ENCODE measurements at regions not wholly inside any gene's neighbourhood (a gene's known extent, or its start where the extent isn't known, plus 50 kb on each side); places are given as distances from the start of the nearest gene placed in this dataset.

DNA sequence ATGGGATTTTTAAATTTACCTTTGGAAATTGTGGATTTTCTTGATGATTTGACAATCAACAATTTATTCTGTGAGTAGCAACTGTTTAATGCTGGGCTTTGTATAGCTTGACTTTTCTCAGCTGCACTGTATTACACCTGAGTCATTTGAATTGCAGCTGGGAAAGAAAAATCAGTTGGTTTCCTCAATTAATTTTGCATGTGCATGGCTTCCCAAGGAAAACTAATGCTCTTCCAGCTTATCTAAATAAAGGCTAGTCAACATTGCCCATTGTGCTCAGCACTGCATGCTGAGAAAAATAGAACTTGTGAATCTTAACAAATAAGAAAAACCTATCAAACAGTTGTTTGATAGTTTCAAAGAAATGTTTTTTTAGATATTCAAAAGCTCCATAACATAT, 268.3 kb upstream of the CDH20 start:
- TF ChIP-seq, protein P1, sequence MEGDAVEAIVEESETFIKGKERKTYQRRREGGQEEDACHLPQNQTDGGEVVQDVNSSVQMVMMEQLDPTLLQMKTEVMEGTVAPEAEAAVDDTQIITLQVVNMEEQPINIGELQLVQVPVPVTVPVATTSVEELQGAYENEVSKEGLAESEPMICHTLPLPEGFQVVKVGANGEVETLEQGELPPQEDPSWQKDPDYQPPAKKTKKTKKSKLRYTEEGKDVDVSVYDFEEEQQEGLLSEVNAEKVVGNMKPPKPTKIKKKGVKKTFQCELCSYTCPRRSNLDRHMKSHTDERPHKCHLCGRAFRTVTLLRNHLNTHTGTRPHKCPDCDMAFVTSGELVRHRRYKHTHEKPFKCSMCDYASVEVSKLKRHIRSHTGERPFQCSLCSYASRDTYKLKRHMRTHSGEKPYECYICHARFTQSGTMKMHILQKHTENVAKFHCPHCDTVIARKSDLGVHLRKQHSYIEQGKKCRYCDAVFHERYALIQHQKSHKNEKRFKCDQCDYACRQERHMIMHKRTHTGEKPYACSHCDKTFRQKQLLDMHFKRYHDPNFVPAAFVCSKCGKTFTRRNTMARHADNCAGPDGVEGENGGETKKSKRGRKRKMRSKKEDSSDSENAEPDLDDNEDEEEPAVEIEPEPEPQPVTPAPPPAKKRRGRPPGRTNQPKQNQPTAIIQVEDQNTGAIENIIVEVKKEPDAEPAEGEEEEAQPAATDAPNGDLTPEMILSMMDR (conservative IDR thresholded peaks at IDR 0.05; ENCODE audit: low read depth, low read length) = no peak
- no peak for DNase-seq (ENCODE audit: low read depth)
- H3K4me3 ChIP-seq (ENCODE audit: low read depth, low read length) = no peak overlapping the region

DNA sequence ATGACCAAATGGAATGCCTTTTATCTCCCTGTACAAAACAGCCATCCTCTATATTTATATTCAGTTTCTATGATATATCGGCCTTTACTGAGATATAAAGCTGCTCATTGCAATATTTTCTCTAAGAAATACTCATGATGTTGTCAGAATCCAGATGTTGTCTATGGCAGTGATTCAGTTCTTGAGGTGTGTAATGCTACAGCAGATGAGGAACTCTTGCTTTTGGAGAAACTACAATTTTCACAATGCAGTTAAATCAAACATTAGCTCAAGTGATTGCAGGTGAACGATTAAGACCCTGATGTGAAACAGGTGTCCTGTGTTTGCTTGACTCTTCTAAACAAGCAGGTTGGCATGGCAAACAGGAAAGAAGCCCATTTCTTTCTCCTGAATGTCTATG, 256.2 kb upstream of the CDH20 start:
- TF ChIP-seq, protein P1 (conservative IDR thresholded peaks at IDR 0.05; ENCODE audit: low read depth, low read length) = no peak

DNA sequence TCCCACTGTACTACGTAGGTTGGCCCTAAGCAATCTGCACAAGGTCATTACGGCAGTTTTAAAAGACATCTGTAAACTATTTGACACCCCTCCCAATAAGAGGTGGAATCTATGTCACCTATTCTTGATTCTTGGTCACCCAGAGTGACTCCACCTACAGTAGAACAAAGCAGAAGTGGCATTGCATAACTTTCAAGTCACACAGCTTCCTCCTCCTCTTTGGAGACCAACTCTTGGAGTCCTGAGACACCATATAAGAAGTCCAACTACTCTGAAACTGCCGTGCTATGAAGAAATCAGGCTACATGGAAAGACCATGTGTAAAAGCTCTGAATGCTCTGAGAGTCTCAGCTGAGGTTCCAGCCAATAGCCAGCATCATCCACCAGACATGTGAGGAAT, 253.5 kb upstream of the CDH20 start:
- DNase-seq (ENCODE audit: low read depth) = no peak
- TF ChIP-seq, protein P1 (conservative IDR thresholded peaks at IDR 0.05; ENCODE audit: low read depth, low read length) = no peak
- H3K4me3 ChIP-seq (ENCODE audit: low read depth, low read length) = no peak overlapping the region

More for the DNA sequence above, 256.2 kb upstream of the CDH20 start:
- no peak for DNase-seq (ENCODE audit: low read depth)
- no peak overlapping the region for H3K4me3 ChIP-seq (ENCODE audit: low read depth, low read length)

DNA sequence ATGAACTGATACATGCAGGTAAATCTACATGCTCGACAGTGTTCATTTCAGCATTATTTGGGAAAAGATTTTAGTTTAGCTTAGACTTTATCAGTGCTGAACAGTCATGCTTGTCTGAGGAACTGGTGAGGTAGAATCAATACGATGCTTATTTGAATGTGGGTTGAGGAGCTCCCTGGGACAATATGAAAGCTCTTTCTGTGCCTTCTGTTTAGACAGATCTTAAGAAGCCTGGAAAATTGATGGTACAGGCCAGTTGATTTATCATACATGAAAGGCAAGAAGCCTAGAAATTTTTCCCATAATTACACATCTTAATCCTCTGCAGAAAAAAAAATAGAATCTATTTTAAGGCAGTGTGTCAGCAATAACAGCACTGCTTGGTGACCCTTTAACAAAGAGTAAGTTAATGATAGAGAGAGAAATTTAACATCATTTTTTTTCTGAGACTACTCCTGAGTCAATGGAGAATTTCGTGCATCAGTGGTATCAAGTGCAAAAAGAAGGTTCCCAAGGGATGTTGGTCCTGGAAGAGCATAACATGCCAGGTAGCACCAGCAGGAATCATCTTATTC, 252.2 kb upstream of the CDH20 start:
- no peak for DNase-seq (ENCODE audit: low read depth)
- no peak overlapping the region for H3K4me3 ChIP-seq (ENCODE audit: low read depth, low read length)
- TF ChIP-seq, protein P1 (conservative IDR thresholded peaks at IDR 0.05; ENCODE audit: low read depth, low read length) = no peak

DNA sequence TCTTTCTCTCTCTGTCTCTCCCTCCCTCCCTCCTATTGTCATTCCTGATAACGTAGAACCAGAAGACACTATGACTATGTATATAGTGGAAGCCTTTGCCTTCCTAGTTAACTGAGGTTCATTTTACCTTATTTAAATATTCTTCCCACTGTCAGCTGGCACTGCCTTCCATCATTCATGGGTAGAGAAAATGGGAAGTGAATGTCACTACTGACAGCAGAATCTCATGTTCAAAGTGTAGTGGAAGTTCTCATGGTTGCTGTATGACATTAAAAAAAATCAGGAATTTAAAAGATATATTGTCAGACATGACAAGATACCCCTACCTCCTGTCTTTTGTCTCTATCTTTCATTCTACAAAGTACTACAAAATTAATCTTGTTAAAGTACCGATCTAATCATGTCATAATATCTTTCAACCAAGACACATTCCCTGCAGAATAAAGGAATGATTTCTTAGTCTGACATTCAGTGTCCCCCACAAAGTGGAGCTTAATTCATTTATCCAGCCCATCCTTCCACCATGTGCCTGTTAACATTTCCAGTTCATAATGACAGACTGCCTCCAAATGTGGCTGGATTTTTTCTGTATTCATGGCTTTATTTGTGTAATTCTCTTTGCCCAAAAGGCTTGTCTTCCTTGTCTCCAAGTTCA, 250.1 kb upstream of the CDH20 start:
- TF ChIP-seq, protein P1 (conservative IDR thresholded peaks at IDR 0.05; ENCODE audit: low read depth, low read length) = no peak
- no peak overlapping the region for H3K4me3 ChIP-seq (ENCODE audit: low read depth, low read length)
- DNase-seq (ENCODE audit: low read depth) = no peak

DNA sequence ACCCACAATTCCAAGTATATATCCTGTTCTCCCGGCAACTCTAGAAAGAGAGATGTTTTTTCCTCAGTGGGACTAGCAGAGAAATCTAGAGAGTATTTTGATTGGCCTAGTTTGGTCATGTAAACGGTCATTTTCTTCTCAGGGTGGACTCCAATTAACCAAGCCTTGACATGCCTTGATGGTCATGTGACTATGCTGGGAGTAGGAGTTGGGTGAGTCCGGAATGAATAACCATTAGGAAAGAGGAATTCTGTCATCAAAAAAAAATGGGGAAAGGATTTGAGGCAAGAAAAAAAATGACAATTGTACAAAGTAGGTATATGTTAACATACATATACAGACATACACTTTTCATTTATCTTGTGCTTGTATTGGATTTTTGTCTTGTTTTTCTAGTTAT, 248.2 kb upstream of the CDH20 start:
- no peak overlapping the region for H3K4me3 ChIP-seq (ENCODE audit: low read depth, low read length)
- TF ChIP-seq, protein P1 (conservative IDR thresholded peaks at IDR 0.05; ENCODE audit: low read depth, low read length) = no peak
- no peak for DNase-seq (ENCODE audit: low read depth)

DNA sequence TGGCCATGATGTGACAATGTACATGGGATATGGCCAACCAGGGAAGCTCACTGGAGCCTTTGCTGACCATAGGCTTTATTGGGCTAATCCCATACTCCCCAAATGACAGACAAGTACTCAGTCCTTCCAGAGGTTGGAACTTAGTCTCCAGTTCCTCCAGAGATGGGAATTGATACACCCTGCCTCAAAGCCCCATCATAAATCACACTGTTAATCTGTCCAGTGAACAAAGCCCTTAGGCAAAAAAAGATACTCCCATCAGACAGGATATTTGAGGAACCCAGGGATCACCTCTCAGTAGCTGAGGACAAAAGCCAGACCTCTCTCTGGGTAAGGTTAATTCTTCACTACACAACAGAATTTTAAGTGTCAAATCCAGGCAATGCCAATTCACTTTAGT, 247.5 kb upstream of the CDH20 start:
- TF ChIP-seq, protein P1 (conservative IDR thresholded peaks at IDR 0.05; ENCODE audit: low read depth, low read length) = no peak

More for the DNA sequence above, 247.5 kb upstream of the CDH20 start:
- DNase-seq (ENCODE audit: low read depth) = no peak
- H3K4me3 ChIP-seq (ENCODE audit: low read depth, low read length) = no peak overlapping the region
